ENCODE measurements at regions not wholly inside any gene's neighbourhood (a gene's known extent, or its start where the extent isn't known, plus 50 kb on each side); places are given as distances from the start of the nearest gene placed in this dataset.

- H3K36me3 ChIP-seq = no peaks in the 10 kb centered on the region
- TF ChIP-seq EP300 (IDR thresholded peaks at IDR 0.05) (no peak), POLR2AphosphoS5 (IDR thresholded peaks at IDR 0.05) (no peak), CTCF (IDR thresholded peaks at IDR 0.05) (peak; percentile 41 to 78 (median 66)), POLR2A (IDR thresholded peaks at IDR 0.05) (no peak)
- H3K27me3 ChIP-seq = no peaks in the 10 kb centered on the region
- 12 to 34% methylated on average over 6 of the region's 6 CpGs for WGBS, 2 donors
- peak; percentile 83 for DNase-seq
- no peak overlapping the region for H3K4me3 ChIP-seq
- no peak overlapping the region for H3K27ac ChIP-seq
- intact Hi-C loops (cut with DNase I) = loop anchor here (2.0 to 10.0 kb wide), 2 partner anchors 244 to 440 kb away; partner anchors contain the start of gene RRAGC
- H3K4me1 ChIP-seq = peaks cover 0 to 27% (median 22%) of the 10 kb centered on the region in 4 donors
- no peaks in the 10 kb centered on the region for H3K9me3 ChIP-seq
These were observed 72.5 kb downstream of the NDUFS5 start for GRCh38 chr1:39098546-39099250.

GRCh38 chr1:39102537-39103327 lies 76.6 kb downstream of the NDUFS5 start:
- intact Hi-C loops (cut with DNase I) = loop anchor here (1.0 to 2.0 kb wide), 2 partner anchors 89 to 156 kb away; no protein-coding TSS in a partner anchor
- no peaks in the 10 kb centered on the region for H3K27me3 ChIP-seq
- no peak overlapping the region for H3K4me3 ChIP-seq
- no peaks in the 10 kb centered on the region for H3K36me3 ChIP-seq
- peak overlapping the region; percentile 94 to 99 (median 97) for H3K27ac ChIP-seq
- H3K9me3 ChIP-seq = no peaks in the 10 kb centered on the region
- H3K4me1 ChIP-seq = peaks cover 0 to 49% (median 46%) of the 10 kb centered on the region in 4 donors
- DNase-seq = no peak
- WGBS, 2 donors = 22 to 33% methylated on average over 11 of the region's 11 CpGs
- peak in 3 of 4 experiments; percentile 67 to 94 (median 93) for TF ChIP-seq CTCF (IDR thresholded peaks at IDR 0.05)
- peak in 1 of 4 donors; percentile 11 for TF ChIP-seq POLR2AphosphoS5 (IDR thresholded peaks at IDR 0.05)
- TF ChIP-seq POLR2A (IDR thresholded peaks at IDR 0.05) = no peak
- no peak for TF ChIP-seq EP300 (IDR thresholded peaks at IDR 0.05)

GRCh38 chr1:39103328-39104157 lies 77.4 kb downstream of the NDUFS5 start:
- Histone ChIP-seq H3K9me3 (no peaks in the 10 kb centered on the region), H3K36me3 (no peaks in the 10 kb centered on the region), H3K4me1 (peaks cover 0 to 55% (median 50%) of the 10 kb centered on the region in 4 donors), H3K4me3 (no peak overlapping the region), H3K27me3 (no peaks in the 10 kb centered on the region), H3K27ac (peak overlapping the region; percentile 94 to 99 (median 97))
- 67 to 76% methylated on average over 6 of the region's 6 CpGs for WGBS, 2 donors
- intact Hi-C loops (cut with DNase I) = loop anchor here (1.0 to 2.0 kb wide), 2 partner anchors 88 to 155 kb away; no protein-coding TSS in a partner anchor
- TF ChIP-seq CTCF (IDR thresholded peaks at IDR 0.05) (no peak), POLR2AphosphoS5 (IDR thresholded peaks at IDR 0.05) (no peak), EP300 (IDR thresholded peaks at IDR 0.05) (no peak), POLR2A (IDR thresholded peaks at IDR 0.05) (no peak)
- no peak for DNase-seq

All from sigmoid colon (tissue), 6 donors.